Tibial nerve (tissue), 4 donors: ENCODE measurements at regions not wholly inside any gene's neighbourhood (a gene's known extent, or its start where the extent isn't known, plus 50 kb on each side); places are given as distances from the start of the nearest gene placed in this dataset.

ENCODE experiments used
- DNase-seq, 2 donors: peaks; one replicate each; pipeline ENCODE4 v3.0.0-alpha.2; 2019; ENCODE audit warnings: low spot score in 2 of 2
- H3K27ac ChIP-seq, 4 donors: fragments of 200-600 bp; sonication (generic) in 3 of 4; one replicate each; pipeline ENCODE4 v1.5.1; 2017 to 2019; ENCODE audit warnings: mild to moderate bottlenecking in 1 of 4
- H3K27me3 ChIP-seq, 2 donors: fragments of 200-600 bp; sonication (generic) in 1 of 2; one replicate each; pipeline versions ENCODE4 v1.5.1 to v1.6.0; 2017 to 2019
- H3K36me3 ChIP-seq, 3 donors: fragments of 200-600 bp; sonication (generic); one replicate each; pipeline ENCODE4 v1.5.1; 2018 to 2019
- H3K4me1 ChIP-seq, 4 donors: fragments of 200-600 bp; sonication (generic) in 3 of 4; one replicate each; pipeline ENCODE4 v1.5.1; 2017 to 2019
- H3K4me3 ChIP-seq, 4 donors: fragments of 200-600 bp; sonication (generic) in 3 of 4; one replicate each; pipeline ENCODE4 v1.5.1; 2017 to 2019; ENCODE audit warnings: mild to moderate bottlenecking in 1 of 4, moderate library complexity in 1 of 4
- H3K9me3 ChIP-seq, 4 donors: fragments of 200-600 bp; sonication (generic) in 3 of 4; one replicate each; pipeline ENCODE4 v1.5.1; 2017 to 2019
- EP300 ChIP-seq, 2 donors: sonication (generic); formaldehyde crosslinking; IDR thresholded peaks; one replicate each; pipeline ENCODE4 v1.6.1; 2017; ENCODE audit warnings: antibody characterized with exemption in 2 of 2, mild to moderate bottlenecking in 1 of 2
- POLR2A ChIP-seq, 2 donors: fragments of 450-650 bp; IDR thresholded peaks; one replicate each; pipeline ENCODE4 v1.6.1; 2017; ENCODE audit warnings: antibody characterized with exemption in 2 of 2, mild to moderate bottlenecking in 2 of 2, moderate library complexity in 2 of 2
- WGBS, 2 donors: methylation state at CpG; one replicate each; pipeline ENCODE4 v1.1.5; 2018; 5-methylcytosine and 5-hydroxymethylcytosine counted together
- TF ChIP-seq, protein P1 (sequence below), 5 experiments: fragments of 200-600 bp in 3 of 5; fragments of 450-650 bp in 2 of 5; sonication (generic) in 3 of 5; IDR thresholded peaks; one replicate each; pipeline ENCODE4 v1.5.1; 2016 to 2019; ENCODE audit warnings: antibody characterized with exemption in 5 of 5, mild to moderate bottlenecking in 3 of 5, moderate library complexity in 2 of 5

GRCh38 chr12:107442326-107442987, 243.1 kb upstream of the PWP1 start:
- H3K4me1 ChIP-seq = no peaks in the 10 kb centered on the region
- no peak for DNase-seq
- no peak for TF ChIP-seq POLR2A (IDR thresholded peaks at IDR 0.05)
- TF ChIP-seq EP300 (IDR thresholded peaks at IDR 0.05) = no peak
- TF ChIP-seq, protein P1, sequence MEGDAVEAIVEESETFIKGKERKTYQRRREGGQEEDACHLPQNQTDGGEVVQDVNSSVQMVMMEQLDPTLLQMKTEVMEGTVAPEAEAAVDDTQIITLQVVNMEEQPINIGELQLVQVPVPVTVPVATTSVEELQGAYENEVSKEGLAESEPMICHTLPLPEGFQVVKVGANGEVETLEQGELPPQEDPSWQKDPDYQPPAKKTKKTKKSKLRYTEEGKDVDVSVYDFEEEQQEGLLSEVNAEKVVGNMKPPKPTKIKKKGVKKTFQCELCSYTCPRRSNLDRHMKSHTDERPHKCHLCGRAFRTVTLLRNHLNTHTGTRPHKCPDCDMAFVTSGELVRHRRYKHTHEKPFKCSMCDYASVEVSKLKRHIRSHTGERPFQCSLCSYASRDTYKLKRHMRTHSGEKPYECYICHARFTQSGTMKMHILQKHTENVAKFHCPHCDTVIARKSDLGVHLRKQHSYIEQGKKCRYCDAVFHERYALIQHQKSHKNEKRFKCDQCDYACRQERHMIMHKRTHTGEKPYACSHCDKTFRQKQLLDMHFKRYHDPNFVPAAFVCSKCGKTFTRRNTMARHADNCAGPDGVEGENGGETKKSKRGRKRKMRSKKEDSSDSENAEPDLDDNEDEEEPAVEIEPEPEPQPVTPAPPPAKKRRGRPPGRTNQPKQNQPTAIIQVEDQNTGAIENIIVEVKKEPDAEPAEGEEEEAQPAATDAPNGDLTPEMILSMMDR (IDR thresholded peaks at IDR 0.05) = no peak
- H3K27ac ChIP-seq = peak overlapping the region in 1 of 4 donors; percentile 47
- WGBS, 2 donors = 60 to 65% methylated on average over 7 of the region's 7 CpGs
- H3K4me3 ChIP-seq = peak overlapping the region in 2 of 4 donors; percentile 5 to 10
- H3K27me3 ChIP-seq = no peaks in the 10 kb centered on the region
- peaks cover 0 to 6% (median 0%) of the 10 kb centered on the region in 4 donors for H3K9me3 ChIP-seq
- H3K36me3 ChIP-seq = no peaks in the 10 kb centered on the region

GRCh38 chr12:107443320-107444090, 242.1 kb upstream of the PWP1 start:
- TF ChIP-seq POLR2A (IDR thresholded peaks at IDR 0.05) (no peak), EP300 (IDR thresholded peaks at IDR 0.05) (no peak)
- TF ChIP-seq, protein P1 (IDR thresholded peaks at IDR 0.05) = no peak
- 86 to 89% methylated on average over 10 of the region's 10 CpGs for WGBS, 2 donors

GRCh38 chr12:107444771-107445170, 240.8 kb upstream of the PWP1 start:
- H3K4me1 ChIP-seq = no peaks in the 10 kb centered on the region
- no peaks in the 10 kb centered on the region for H3K27me3 ChIP-seq
- DNase-seq = no peak
- H3K9me3 ChIP-seq = peaks cover 0 to 6% (median 0%) of the 10 kb centered on the region in 4 donors
- TF ChIP-seq, protein P1 (IDR thresholded peaks at IDR 0.05) = no peak
- no peaks in the 10 kb centered on the region for H3K36me3 ChIP-seq
- no peak overlapping the region for H3K27ac ChIP-seq
- no peak overlapping the region for H3K4me3 ChIP-seq
- WGBS, 2 donors = 70 to 79% methylated on average over 8 to 10 of the region's 10 CpGs

More at GRCh38 chr12:107443320-107444090, 242.1 kb upstream of the PWP1 start:
- no peak for DNase-seq
- Histone ChIP-seq H3K9me3 (peaks cover 0 to 6% (median 0%) of the 10 kb centered on the region in 4 donors), H3K27me3 (no peaks in the 10 kb centered on the region), H3K27ac (no peak overlapping the region), H3K4me3 (no peak overlapping the region), H3K4me1 (no peaks in the 10 kb centered on the region), H3K36me3 (no peaks in the 10 kb centered on the region)

- Histone ChIP-seq H3K27me3 (no peaks in the 10 kb centered on the region), H3K36me3 (no peaks in the 10 kb centered on the region), H3K4me3 (no peak overlapping the region), H3K27ac (no peak overlapping the region), H3K9me3 (peaks cover 0 to 6% (median 0%) of the 10 kb centered on the region in 4 donors), H3K4me1 (no peaks in the 10 kb centered on the region)
- DNase-seq = no peak
- TF ChIP-seq, protein P1 (IDR thresholded peaks at IDR 0.05) = no peak
- TF ChIP-seq POLR2A (IDR thresholded peaks at IDR 0.05) = no peak
- 82 to 94% methylated on average over 3 of the region's 3 CpGs for WGBS, 2 donors
Measured at GRCh38 chr12:107446476-107446875, 239.1 kb upstream of the PWP1 start.

GRCh38 chr12:107447336-107447735, 238.3 kb upstream of the PWP1 start:
- no peaks in the 10 kb centered on the region for H3K36me3 ChIP-seq
- 85 to 93% methylated on average over 5 of the region's 5 CpGs for WGBS, 2 donors
- no peak for DNase-seq

More at GRCh38 chr12:107447336-107447735, 238.3 kb upstream of the PWP1 start:
- no peak overlapping the region for H3K27ac ChIP-seq
- peaks cover 0 to 6% (median 0%) of the 10 kb centered on the region in 4 donors for H3K9me3 ChIP-seq
- H3K27me3 ChIP-seq = no peaks in the 10 kb centered on the region
- no peaks in the 10 kb centered on the region for H3K4me1 ChIP-seq
- H3K4me3 ChIP-seq = no peak overlapping the region
- TF ChIP-seq, protein P1 (IDR thresholded peaks at IDR 0.05) = no peak
- no peak for TF ChIP-seq POLR2A (IDR thresholded peaks at IDR 0.05)
